HEK293 (cell line): ENCODE measurements at regions not wholly inside any gene's neighbourhood (a gene's known extent, or its start where the extent isn't known, plus 50 kb on each side); places are given as distances from the start of the nearest gene placed in this dataset.
"Not testable (repeated sequence)": the region's sequence is repeated elsewhere in the genome, so short reads cannot be mapped to it uniquely, and the experiment has no call there.

Experiments
- CTCF ChIA-PET: fragments of 350-600 bp; formaldehyde crosslinking; extraction: SDS; loops from one replicate; lab custom pipeline; 2021; ENCODE audit warnings: antibody characterized with exemption; lab: Yijun Ruan, JAX
- POLR2A ChIA-PET: fragments of 300-600 bp; formaldehyde crosslinking; extraction: SDS; loops from one replicate; lab custom pipeline; 2020; ENCODE audit warnings: antibody characterized with exemption, inconsistent platforms; lab: Yijun Ruan, JAX
- H3K27ac ChIP-seq: fragments of 200-500 bp; sonication (Bioruptor generic); 2 replicates; pipeline ENCODE4 v1.5.1; 2014; ENCODE audit warnings: low read depth, low read length, control low read depth, inconsistent platforms; ENCODE audit errors: extremely low read depth
- H3K36me3 ChIP-seq, 2 experiments: fragments of 200-500 bp in 1 of 2; sonication (Bioruptor generic) in 1 of 2; 1 replicate in 1 of 2; 2 replicates in 1 of 2; pipeline ENCODE4 v1.5.1; 2014 to 2017; ENCODE audit warnings: inconsistent platforms in 2 of 2, low read length in 2 of 2; ENCODE audit not compliant: control insufficient read depth in 2 of 2, insufficient read depth in 1 of 2
- H3K4me1 ChIP-seq: fragments of 200-500 bp; sonication (Bioruptor generic); 2 replicates; pipeline ENCODE4 v1.5.1; 2014; ENCODE audit warnings: mild to moderate bottlenecking, low read length, inconsistent platforms; ENCODE audit not compliant: control insufficient read depth, insufficient read depth
- H3K4me3 ChIP-seq: 2 replicates; pipeline ENCODE4 v1.5.1; 2011; ENCODE audit warnings: low read depth, mild to moderate bottlenecking, control low read depth, low read length, moderate library complexity
- H3K9me3 ChIP-seq: fragments of 200-500 bp; sonication (Bioruptor generic); 2 replicates; pipeline ENCODE4 v1.5.1; 2014; ENCODE audit warnings: low read depth, low read length, inconsistent platforms; ENCODE audit not compliant: control insufficient read depth, insufficient read depth
- HOXC10 ChIP-seq: sonication (generic); formaldehyde crosslinking; IDR thresholded peaks from 2 replicates; pipeline ENCODE4 v1.8.1; 2023; ENCODE audit warnings: mild to moderate bottlenecking, missing genetic modification reagents
- HOXD13 ChIP-seq: sonication (generic); formaldehyde crosslinking; IDR thresholded peaks from 2 replicates; pipeline ENCODE4 v1.8.0; 2022; ENCODE audit warnings: missing genetic modification reagents, borderline replicate concordance
- KLF10 ChIP-seq: fragments of 450-650 bp; IDR thresholded peaks from 2 replicates; pipeline ENCODE4 v1.5.1; 2018; ENCODE audit warnings: missing biosample characterization, mild to moderate bottlenecking, missing genetic modification characterization
- MZF1 ChIP-seq: fragments of 450-650 bp; formaldehyde crosslinking; IDR thresholded peaks from 2 replicates; pipeline ENCODE4 v1.5.1; 2017; ENCODE audit warnings: missing biosample characterization, missing genetic modification characterization, borderline replicate concordance
- SETDB1 ChIP-seq: IDR thresholded peaks from one replicate; pipeline ENCODE4 v1.6.1; 2017; ENCODE audit warnings: mild to moderate bottlenecking, low read length, moderate library complexity, mixed read lengths; ENCODE audit not compliant: insufficient read length
- ZBTB21 ChIP-seq: fragments of 450-650 bp; formaldehyde crosslinking; IDR thresholded peaks from 2 replicates; pipeline ENCODE4 v1.5.1; 2017; ENCODE audit warnings: missing biosample characterization, missing genetic modification characterization
- ZBTB26 ChIP-seq: fragments of 450-650 bp; formaldehyde crosslinking; optimal IDR thresholded peaks from 2 replicates; pipeline ENCODE3; 2016; ENCODE audit warnings: missing biosample characterization, mild to moderate bottlenecking, missing genetic modification characterization
- ZNF146 ChIP-seq: fragments of 450-650 bp; formaldehyde crosslinking; IDR thresholded peaks from 2 replicates; pipeline ENCODE4 v1.5.1; 2016; ENCODE audit warnings: missing biosample characterization, missing genetic modification characterization
- ZNF155 ChIP-seq: fragments of 450-650 bp; formaldehyde crosslinking; IDR thresholded peaks from 2 replicates; pipeline ENCODE4 v1.5.1; 2016; ENCODE audit warnings: missing biosample characterization, missing genetic modification characterization
- ZNF174 ChIP-seq: fragments of 450-650 bp; formaldehyde crosslinking; IDR thresholded peaks from 2 replicates; pipeline ENCODE4 v1.5.0; 2017; ENCODE audit warnings: missing biosample characterization, mild to moderate bottlenecking, missing genetic modification characterization
- ZNF184 ChIP-seq: fragments of 450-650 bp; IDR thresholded peaks from 2 replicates; pipeline ENCODE4 v1.5.1; 2018; ENCODE audit warnings: missing biosample characterization, mild to moderate bottlenecking, missing genetic modification characterization
- ZNF223 ChIP-seq: fragments of 450-650 bp; formaldehyde crosslinking; IDR thresholded peaks from 2 replicates; pipeline ENCODE4 v1.5.1; 2016; ENCODE audit warnings: missing biosample characterization, missing genetic modification characterization
- ZNF239 ChIP-seq: fragments of 450-650 bp; formaldehyde crosslinking; IDR thresholded peaks from 2 replicates; pipeline ENCODE4 v1.5.1; 2016; ENCODE audit warnings: missing biosample characterization, missing genetic modification characterization
- ZNF354C ChIP-seq: fragments of 450-650 bp; formaldehyde crosslinking; IDR thresholded peaks from 2 replicates; pipeline ENCODE4 v1.5.1; 2016; ENCODE audit warnings: missing biosample characterization, missing genetic modification characterization, low read depth, borderline replicate concordance
- ZNF449 ChIP-seq: fragments of 450-650 bp; formaldehyde crosslinking; IDR thresholded peaks from 2 replicates; pipeline ENCODE4 v1.5.1; 2017; ENCODE audit warnings: missing biosample characterization, mild to moderate bottlenecking, missing genetic modification characterization, moderate library complexity
- ZNF529 ChIP-seq: fragments of 450-650 bp; formaldehyde crosslinking; IDR thresholded peaks from 2 replicates; pipeline ENCODE4 v1.5.1; 2017; ENCODE audit warnings: missing genetic modification characterization, missing biosample characterization; ENCODE audit not compliant: insufficient replicate concordance
- ZNF548 ChIP-seq: fragments of 450-650 bp; formaldehyde crosslinking; IDR thresholded peaks from 2 replicates; pipeline ENCODE4 v1.5.1; 2016; ENCODE audit warnings: missing biosample characterization, missing genetic modification characterization
- ZNF670 ChIP-seq: fragments of 450-650 bp; formaldehyde crosslinking; IDR thresholded peaks from 2 replicates; pipeline ENCODE4 v1.5.1; 2016; ENCODE audit warnings: missing biosample characterization, missing genetic modification characterization, low read depth
- TF ChIP-seq, protein P1 (sequence below): fragments of 450-650 bp; formaldehyde crosslinking; IDR thresholded peaks from 2 replicates; pipeline ENCODE4 v1.5.1; 2017; ENCODE audit warnings: missing biosample characterization, missing genetic modification characterization

DNA sequence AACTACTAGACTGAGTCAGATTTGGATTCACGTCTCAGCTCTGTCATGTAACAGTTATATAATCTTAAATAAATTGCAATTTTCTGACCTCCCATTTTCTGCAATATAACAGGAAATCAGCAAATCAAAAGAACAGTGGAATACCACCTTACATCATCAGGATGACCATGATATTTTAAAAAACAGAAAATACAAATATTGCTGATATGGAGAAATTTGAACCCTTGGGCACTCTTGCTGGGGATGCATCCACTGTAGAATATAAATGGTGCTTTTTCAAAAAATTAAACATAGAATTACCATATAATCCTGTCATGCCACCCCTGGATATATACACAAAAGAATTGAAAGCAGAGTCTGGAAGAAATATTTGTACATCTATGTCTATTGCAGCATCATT lies 982.5 kb downstream of the TBL1XR1 start:
- TF ChIP-seq ZNF239 (no peak), ZNF174 (no peak), ZNF155 (tag by site-specific recombination) (no peak), HOXC10 (CRISPR knock-in tag) (no peak), HOXD13 (CRISPR knock-in tag) (no peak), ZNF529 (no peak), KLF10 (tag by site-specific recombination) (no peak), ZNF184 (no peak)
- TF ChIP-seq, all 188 proteins: peak for 0
- CTCF ChIA-PET = no interaction called here
- no peaks in the 10 kb centered on the region for H3K9me3 ChIP-seq
- no peaks in the 10 kb centered on the region for H3K36me3 ChIP-seq
- H3K27ac ChIP-seq = no peak overlapping the region
- H3K4me3 ChIP-seq = no peak overlapping the region
- POLR2A ChIA-PET = no interaction called here
- no peaks in the 10 kb centered on the region for H3K4me1 ChIP-seq

- H3K4me3 ChIP-seq, POLR2A ChIA-PET, H3K4me1 ChIP-seq, H3K9me3 ChIP-seq, CTCF ChIA-PET, H3K27ac ChIP-seq, H3K36me3 ChIP-seq: not testable (repeated sequence)
Observed at GRCh38 chr3:176213314-176213713, 984.0 kb downstream of the TBL1XR1 start.

DNA sequence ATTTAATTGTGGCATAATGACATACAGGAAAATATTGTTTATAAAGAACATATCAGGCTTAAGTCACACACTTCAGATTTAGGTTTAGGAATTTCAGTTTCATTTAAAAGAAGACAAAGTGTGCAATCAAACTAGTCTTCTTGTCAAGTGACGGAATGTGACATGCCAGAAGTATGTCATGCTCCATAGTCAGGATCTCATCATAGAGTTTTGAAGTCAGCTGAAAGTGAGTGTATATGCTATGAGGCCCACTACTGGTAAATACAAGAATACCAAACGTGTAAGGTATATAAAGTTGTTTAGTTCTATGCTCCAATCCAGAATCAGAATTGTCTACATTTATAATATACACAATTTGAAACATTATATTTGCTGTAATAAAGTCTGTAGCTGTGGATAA lies 988.4 kb downstream of the TBL1XR1 start:
- ChIA-PET CTCF (no interaction called here), POLR2A (no interaction called here)
- Histone ChIP-seq H3K36me3 (no peaks in the 10 kb centered on the region), H3K4me3 (no peak overlapping the region), H3K9me3 (no peaks in the 10 kb centered on the region)
- TF ChIP-seq ZNF146 = no peak
- no peak for TF ChIP-seq ZNF223 (tag by site-specific recombination)
- TF ChIP-seq ZNF354C (tag by site-specific recombination) = no peak
- TF ChIP-seq, protein P1, sequence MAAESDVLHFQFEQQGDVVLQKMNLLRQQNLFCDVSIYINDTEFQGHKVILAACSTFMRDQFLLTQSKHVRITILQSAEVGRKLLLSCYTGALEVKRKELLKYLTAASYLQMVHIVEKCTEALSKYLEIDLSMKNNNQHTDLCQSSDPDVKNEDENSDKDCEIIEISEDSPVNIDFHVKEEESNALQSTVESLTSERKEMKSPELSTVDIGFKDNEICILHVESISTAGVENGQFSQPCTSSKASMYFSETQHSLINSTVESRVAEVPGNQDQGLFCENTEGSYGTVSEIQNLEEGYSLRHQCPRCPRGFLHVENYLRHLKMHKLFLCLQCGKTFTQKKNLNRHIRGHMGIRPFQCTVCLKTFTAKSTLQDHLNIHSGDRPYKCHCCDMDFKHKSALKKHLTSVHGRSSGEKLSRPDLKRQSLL (tag by site-specific recombination) = no peak
- no peak for TF ChIP-seq ZNF449
- no peak for TF ChIP-seq SETDB1
- no peak for TF ChIP-seq MZF1 (tag by site-specific recombination)
- no peak for TF ChIP-seq ZBTB26 (tag by site-specific recombination)
- TF ChIP-seq ZNF670 (tag by site-specific recombination) = no peak
- TF ChIP-seq ZBTB21 (tag by site-specific recombination) = no peak
- TF ChIP-seq ZNF548 (tag by site-specific recombination) = no peak
- TF ChIP-seq ZNF239 = no peak
- TF ChIP-seq, all 188 proteins: peak for 0
- no peaks in the 10 kb centered on the region for H3K4me1 ChIP-seq
- H3K27ac ChIP-seq = no peak overlapping the region
